Lower lobe of right lung (tissue), 2 donors: ENCODE measurements at regions not wholly inside any gene's neighbourhood (a gene's known extent, or its start where the extent isn't known, plus 50 kb on each side); places are given as distances from the start of the nearest gene placed in this dataset.

Source experiments
- ATAC-seq, 2 donors: fragments of 200-7000 bp; cut with Tn5 transposase; one replicate each; pipeline ENCODE4 v1.9.1; 2020 to 2022; ENCODE audit warnings: mild to moderate bottlenecking in 2 of 2, moderate library complexity in 2 of 2
- DNase-seq: peaks from one replicate; pipeline ENCODE4 v3.0.0-alpha.2; 2020
- H3K27ac ChIP-seq: fragments of 200-600 bp; one replicate; pipeline ENCODE4 v1.8.0; 2022
- H3K27me3 ChIP-seq: fragments of 200-600 bp; one replicate; pipeline ENCODE4 v1.8.0; 2022; ENCODE audit warnings: low read depth
- H3K36me3 ChIP-seq: fragments of 200-600 bp; one replicate; pipeline ENCODE4 v1.8.0; 2022; ENCODE audit warnings: mild to moderate bottlenecking
- H3K4me1 ChIP-seq: fragments of 200-600 bp; one replicate; pipeline ENCODE4 v1.8.0; 2022
- H3K4me3 ChIP-seq: fragments of 200-600 bp; one replicate; pipeline ENCODE4 v1.8.0; 2022; ENCODE audit warnings: mild to moderate bottlenecking
- H3K9me3 ChIP-seq: fragments of 200-600 bp; one replicate; pipeline ENCODE4 v1.8.0; 2022
- CTCF ChIP-seq: fragments of 200-600 bp; IDR thresholded peaks from one replicate; pipeline ENCODE4 v1.8.0; 2022; ENCODE audit warnings: antibody characterized with exemption, mild to moderate bottlenecking
- intact Hi-C: fragments of 100-400 bp; cut with DNase I; formaldehyde crosslinking; loops from one replicate; pipeline ENCODE4 v1.11.0; 2022
- donor health status: DM: no; HTN: yes; CAD: no; lungs with severe emphysema.

DNA sequence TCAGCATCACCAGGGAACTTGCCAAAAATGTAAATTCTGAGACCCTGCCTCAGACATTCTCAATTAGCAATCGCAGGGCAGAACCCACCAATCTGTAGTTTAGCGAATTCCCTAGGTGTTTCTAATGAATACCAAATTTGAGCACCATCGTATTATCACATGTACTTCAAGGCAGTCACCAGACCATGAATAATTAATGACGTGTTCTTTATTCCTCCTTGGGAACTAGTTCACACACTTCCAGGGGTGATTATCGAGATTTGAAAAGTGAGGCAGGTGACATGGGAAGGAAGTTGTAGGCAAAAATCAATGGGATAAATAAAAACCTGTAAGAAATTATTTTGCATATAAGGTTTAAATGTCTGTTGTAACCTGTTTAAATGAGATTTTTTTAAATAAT is 102.5 kb upstream of the CRIM1 start:
- intact Hi-C loops, result no loop called here
- Histone ChIP-seq H3K36me3 (no peaks in the 10 kb centered on the region), H3K4me1 (no peaks in the 10 kb centered on the region), H3K27me3 (peaks cover 5% of the 10 kb centered on the region), H3K27ac (no peak overlapping the region), H3K9me3 (no peaks in the 10 kb centered on the region), H3K4me3 (no peak overlapping the region)
- no peak for ATAC-seq
- no peak for DNase-seq
- no peak for TF ChIP-seq CTCF

DNA sequence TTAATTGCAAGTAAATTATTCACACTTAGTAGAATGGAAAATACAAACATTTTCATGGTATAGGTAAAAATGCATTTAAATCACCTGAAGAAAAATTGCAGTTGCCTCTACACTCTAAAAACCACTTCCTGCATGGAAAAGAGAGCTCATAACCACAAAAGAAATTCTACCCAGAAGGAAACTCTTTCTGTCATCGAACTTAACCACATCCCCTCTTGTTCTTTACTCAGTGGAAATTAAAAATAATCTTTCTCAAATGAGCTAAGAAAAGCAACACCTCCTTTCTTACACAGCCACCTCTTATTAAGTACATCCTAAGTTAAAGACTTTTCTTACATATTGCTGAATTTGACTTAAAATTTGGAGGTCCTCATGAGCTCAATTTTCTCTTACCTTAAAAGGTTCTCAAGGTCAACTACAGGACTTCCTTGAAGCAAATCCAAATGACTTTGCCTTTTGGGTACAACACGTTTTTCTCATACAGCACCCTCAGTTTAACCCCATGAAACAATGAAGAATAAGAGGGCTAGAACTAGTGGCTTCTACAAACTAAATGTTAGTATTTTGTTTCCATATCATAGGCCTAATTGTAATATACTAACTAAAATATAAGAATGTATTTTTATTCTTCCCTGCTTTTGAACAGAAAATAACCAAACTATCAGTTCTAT is 109.1 kb upstream of the CRIM1 start:
- no peaks in the 10 kb centered on the region for H3K36me3 ChIP-seq
- TF ChIP-seq CTCF, result no peak
- no peak overlapping the region for H3K27ac ChIP-seq
- no peaks in the 10 kb centered on the region for H3K9me3 ChIP-seq
- H3K27me3 ChIP-seq, result no peaks in the 10 kb centered on the region
- DNase-seq (no peak), ATAC-seq (no peak)
- intact Hi-C loops, result no loop called here
- peaks cover 6% of the 10 kb centered on the region for H3K4me1 ChIP-seq
- H3K4me3 ChIP-seq, result no peak overlapping the region

DNA sequence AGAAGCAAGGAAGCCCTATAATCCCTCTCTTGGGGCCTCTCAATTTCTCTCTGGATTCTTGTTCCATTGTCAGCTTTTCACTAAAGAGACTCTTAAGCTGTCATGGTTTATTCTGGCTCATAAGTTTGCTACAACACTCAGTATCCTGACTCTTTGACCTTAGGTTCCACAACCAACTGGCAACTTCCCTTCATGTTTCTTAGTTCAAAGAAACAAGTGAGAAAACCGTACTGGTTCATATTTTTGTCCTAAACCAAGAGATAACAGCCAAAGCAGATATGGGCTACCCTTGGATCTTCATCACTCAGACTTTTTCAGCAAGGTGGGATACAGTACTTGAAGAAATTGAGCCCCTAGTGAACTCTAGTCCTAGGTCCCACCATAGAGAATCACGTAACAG is 109.9 kb upstream of the CRIM1 start:
- DNase-seq, result no peak
- no peak overlapping the region for H3K27ac ChIP-seq
- no peaks in the 10 kb centered on the region for H3K36me3 ChIP-seq
- intact Hi-C loops, result no loop called here
- no peaks in the 10 kb centered on the region for H3K9me3 ChIP-seq
- no peak for ATAC-seq
- peaks cover 6% of the 10 kb centered on the region for H3K4me1 ChIP-seq
- H3K27me3 ChIP-seq, result no peaks in the 10 kb centered on the region
- no peak for TF ChIP-seq CTCF
- no peak overlapping the region for H3K4me3 ChIP-seq

GRCh38 chr2:36238106-36238505 is 117.5 kb upstream of the CRIM1 start:
- no peak for ATAC-seq
- Histone ChIP-seq H3K36me3 (no peaks in the 10 kb centered on the region), H3K27me3 (no peaks in the 10 kb centered on the region), H3K4me1 (no peaks in the 10 kb centered on the region), H3K27ac (no peak overlapping the region), H3K9me3 (no peaks in the 10 kb centered on the region), H3K4me3 (no peak overlapping the region)
- DNase-seq, result no peak
- intact Hi-C loops, result no loop called here
- TF ChIP-seq CTCF, result no peak

- intact Hi-C loops, result no loop called here
- Histone ChIP-seq H3K4me1 (no peaks in the 10 kb centered on the region), H3K27me3 (no peaks in the 10 kb centered on the region), H3K4me3 (no peak overlapping the region), H3K9me3 (no peaks in the 10 kb centered on the region), H3K36me3 (no peaks in the 10 kb centered on the region), H3K27ac (no peak overlapping the region)
- no peak for TF ChIP-seq CTCF
- ATAC-seq, result no peak
- DNase-seq, result no peak
Observed at GRCh38 chr2:36235882-36236281, 119.7 kb upstream of the CRIM1 start.
